Natural killer cell (primary cell): ENCODE measurements at regions not wholly inside any gene's neighbourhood (a gene's known extent, or its start where the extent isn't known, plus 50 kb on each side); places are given as distances from the start of the nearest gene placed in this dataset.

Experiments used
- ATAC-seq, 3 donors: fragments of 150-1000 bp in 2 of 3; fragments of 200-7000 bp in 1 of 3; cut with Tn5 transposase; 1 replicate in 1 of 3; 2 replicates in 2 of 3; pipeline ENCODE4 v1.10.0; 2021; ENCODE audit warnings: mild to moderate bottlenecking in 2 of 3, moderate library complexity in 2 of 3
- DNase-seq, 2 donors: peaks; one replicate each; pipeline versions ENCODE4 v3.0.0 to v3.0.0-alpha.2; 2013 to 2021; ENCODE audit warnings: mixed read lengths in 1 of 2
- H3K27ac ChIP-seq: one replicate; pipeline ENCODE4 v1.5.1; 2013; ENCODE audit warnings: mild to moderate bottlenecking, low read length
- H3K27me3 ChIP-seq: one replicate; pipeline ENCODE4 v1.6.1; 2013; ENCODE audit warnings: low read length; ENCODE audit not compliant: control insufficient read depth, insufficient read depth
- H3K36me3 ChIP-seq: one replicate; pipeline ENCODE4 v1.6.1; 2013; ENCODE audit warnings: low read length; ENCODE audit not compliant: control insufficient read depth, insufficient read depth
- H3K4me1 ChIP-seq: one replicate; pipeline ENCODE4 v1.6.1; 2013; ENCODE audit warnings: low read length; ENCODE audit not compliant: control insufficient read depth, insufficient read depth
- H3K4me3 ChIP-seq: one replicate; pipeline ENCODE4 v1.5.1; 2013; ENCODE audit warnings: low read length
- H3K9me3 ChIP-seq: one replicate; pipeline ENCODE4 v1.6.1; 2013; ENCODE audit warnings: low read length; ENCODE audit not compliant: control insufficient read depth, insufficient read depth
- H3K27ac Mint-ChIP-seq, 2 donors: one replicate each; pipeline ENCODE4 v1.8.0; 2022; ENCODE audit warnings: mild to moderate bottlenecking in 2 of 2, mixed read lengths in 2 of 2, moderate library complexity in 1 of 2
- H3K27me3 Mint-ChIP-seq, 2 donors: one replicate each; pipeline ENCODE4 v1.8.0; 2022; ENCODE audit warnings: low read depth in 2 of 2, mixed read lengths in 2 of 2
- H3K36me3 Mint-ChIP-seq: one replicate; pipeline ENCODE4 v1.8.0; 2022; ENCODE audit warnings: mixed read lengths
- H3K4me1 Mint-ChIP-seq, 2 donors: one replicate each; pipeline ENCODE4 v1.8.0; 2022; ENCODE audit warnings: mixed read lengths in 2 of 2
- H3K4me3 Mint-ChIP-seq: one replicate; pipeline ENCODE4 v1.8.0; 2022; ENCODE audit warnings: mild to moderate bottlenecking, moderate library complexity, mixed read lengths
- H3K9me3 Mint-ChIP-seq, 2 donors: one replicate each; pipeline ENCODE4 v1.8.0; 2022; ENCODE audit warnings: mixed read lengths in 2 of 2
- WGBS: methylation state at CpG from one replicate; pipeline ENCODE4 v1.1.7; 2013; ENCODE audit warnings: missing lambda C conversion rate; ENCODE audit not compliant: insufficient coverage; 5-methylcytosine and 5-hydroxymethylcytosine counted together
- intact Hi-C: fragments of 100-400 bp; cut with micrococcal nuclease; formaldehyde crosslinking; loops from one replicate; pipeline ENCODE4 v1.14.2; 2022
- TF ChIP-seq, protein P1 (sequence below): fragments of 200-600 bp; IDR thresholded peaks from one replicate; pipeline ENCODE4 v1.8.0; 2022; ENCODE audit warnings: antibody characterized with exemption

DNA sequence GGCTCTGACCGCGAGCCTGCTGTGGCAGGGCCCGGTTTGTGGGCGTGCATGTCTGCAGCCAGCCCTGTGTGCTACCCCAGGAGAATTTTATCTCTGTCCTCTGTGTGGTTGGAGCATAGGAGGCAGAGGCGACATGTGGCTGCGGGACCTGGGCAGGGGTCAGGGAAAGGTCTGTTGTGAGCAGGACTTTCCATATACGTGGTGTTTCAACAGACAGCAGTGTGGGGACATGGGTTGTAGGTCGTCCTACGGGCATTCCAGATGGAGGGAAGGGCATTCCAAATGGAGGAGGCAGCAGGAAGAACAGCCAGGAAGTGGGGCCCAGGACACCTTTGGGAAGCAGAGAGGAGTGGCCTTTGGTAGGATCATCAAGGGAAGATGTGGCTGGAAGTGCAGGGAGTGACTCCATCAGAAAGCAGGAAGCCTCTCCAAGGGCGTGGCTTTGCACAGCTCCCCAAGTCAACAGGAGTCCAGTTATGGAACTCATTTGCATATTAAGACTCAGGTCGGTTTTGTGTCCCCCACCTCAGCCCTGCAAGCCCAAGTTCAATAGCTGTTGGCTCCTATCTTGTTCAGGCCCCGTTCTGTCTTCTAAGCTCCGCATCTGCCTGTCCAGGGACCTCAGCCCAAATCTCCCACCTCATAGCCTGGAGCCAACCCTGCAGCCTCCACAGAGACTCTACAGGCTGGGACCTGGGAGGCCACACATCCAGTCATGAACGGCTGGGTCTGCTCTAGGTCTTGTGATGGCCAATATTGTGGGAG, 309.1 kb downstream of the MATN1 start:
- Histone ChIP-seq H3K36me3 (no peaks in the 10 kb centered on the region), H3K27ac (no peak overlapping the region), H3K4me1 (no peaks in the 10 kb centered on the region), H3K9me3 (no peaks in the 10 kb centered on the region), H3K4me3 (no peak overlapping the region), H3K27me3 (no peaks in the 10 kb centered on the region)
- Mint-ChIP-seq H3K9me3 (no peaks in the 10 kb centered on the region), H3K36me3 (no peaks in the 10 kb centered on the region), H3K27ac (no peak overlapping the region), H3K4me3 (no peak overlapping the region), H3K4me1 (no peaks in the 10 kb centered on the region), H3K27me3 (no peaks in the 10 kb centered on the region)
- TF ChIP-seq, protein P1, sequence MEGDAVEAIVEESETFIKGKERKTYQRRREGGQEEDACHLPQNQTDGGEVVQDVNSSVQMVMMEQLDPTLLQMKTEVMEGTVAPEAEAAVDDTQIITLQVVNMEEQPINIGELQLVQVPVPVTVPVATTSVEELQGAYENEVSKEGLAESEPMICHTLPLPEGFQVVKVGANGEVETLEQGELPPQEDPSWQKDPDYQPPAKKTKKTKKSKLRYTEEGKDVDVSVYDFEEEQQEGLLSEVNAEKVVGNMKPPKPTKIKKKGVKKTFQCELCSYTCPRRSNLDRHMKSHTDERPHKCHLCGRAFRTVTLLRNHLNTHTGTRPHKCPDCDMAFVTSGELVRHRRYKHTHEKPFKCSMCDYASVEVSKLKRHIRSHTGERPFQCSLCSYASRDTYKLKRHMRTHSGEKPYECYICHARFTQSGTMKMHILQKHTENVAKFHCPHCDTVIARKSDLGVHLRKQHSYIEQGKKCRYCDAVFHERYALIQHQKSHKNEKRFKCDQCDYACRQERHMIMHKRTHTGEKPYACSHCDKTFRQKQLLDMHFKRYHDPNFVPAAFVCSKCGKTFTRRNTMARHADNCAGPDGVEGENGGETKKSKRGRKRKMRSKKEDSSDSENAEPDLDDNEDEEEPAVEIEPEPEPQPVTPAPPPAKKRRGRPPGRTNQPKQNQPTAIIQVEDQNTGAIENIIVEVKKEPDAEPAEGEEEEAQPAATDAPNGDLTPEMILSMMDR, result no peak
- 74% methylated on average over 14 of the region's 14 CpGs for WGBS
- DNase-seq (no peak), ATAC-seq (no peak)
- intact Hi-C loops, result no loop called here

DNA sequence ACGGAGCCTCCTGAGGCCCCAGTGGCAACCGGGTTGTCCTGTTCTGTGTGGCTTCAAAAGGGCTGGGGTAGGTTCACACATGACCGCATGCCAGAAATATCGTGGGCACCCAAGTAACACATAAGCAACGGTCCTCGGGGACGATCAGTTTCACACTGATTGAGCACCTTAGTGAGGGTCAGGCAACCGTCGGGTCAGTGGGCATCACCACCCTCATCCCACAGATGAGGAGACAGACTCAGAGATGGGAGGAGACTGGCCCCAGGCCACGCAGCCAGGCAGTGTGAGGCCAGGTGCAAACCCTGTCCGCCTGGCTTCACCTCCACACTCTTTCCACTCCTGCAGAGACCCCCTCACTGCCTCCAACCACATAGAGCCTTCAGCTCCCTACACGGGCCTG, 309.8 kb downstream of the MATN1 start:
- Mint-ChIP-seq H3K27ac (no peak overlapping the region), H3K27me3 (peaks cover 0 to 2% of the 10 kb centered on the region in 2 donors), H3K4me3 (no peak overlapping the region), H3K36me3 (no peaks in the 10 kb centered on the region), H3K9me3 (no peaks in the 10 kb centered on the region), H3K4me1 (no peaks in the 10 kb centered on the region)
- Histone ChIP-seq H3K27ac (no peak overlapping the region), H3K9me3 (no peaks in the 10 kb centered on the region), H3K36me3 (no peaks in the 10 kb centered on the region), H3K4me1 (no peaks in the 10 kb centered on the region), H3K27me3 (no peaks in the 10 kb centered on the region), H3K4me3 (no peak overlapping the region)
- intact Hi-C loops, result no loop called here
- WGBS, result 83% methylated on average over 12 of the region's 12 CpGs
- ATAC-seq (no peak), DNase-seq (peak in 1 of 2 donors; percentile 1)
- TF ChIP-seq, protein P1, result no peak

DNA sequence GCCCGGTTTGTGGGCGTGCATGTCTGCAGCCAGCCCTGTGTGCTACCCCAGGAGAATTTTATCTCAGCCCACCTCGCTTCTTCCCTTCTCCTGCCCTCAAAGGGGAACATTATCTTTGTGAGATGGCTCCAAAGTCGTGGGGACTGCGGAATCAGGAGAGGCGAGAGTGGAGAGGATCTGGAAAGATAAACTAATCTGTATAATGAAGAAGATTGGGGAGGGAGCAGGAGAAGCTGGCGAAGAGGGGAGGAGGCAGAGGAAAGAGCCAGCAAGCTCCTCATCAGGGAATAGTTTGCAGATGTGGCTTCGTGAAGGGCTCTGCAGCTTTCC, 310.3 kb downstream of the MATN1 start:
- DNase-seq (no peak), ATAC-seq (no peak)
- Histone ChIP-seq H3K4me3 (no peak overlapping the region), H3K4me1 (no peaks in the 10 kb centered on the region), H3K9me3 (no peaks in the 10 kb centered on the region), H3K27me3 (no peaks in the 10 kb centered on the region), H3K27ac (no peak overlapping the region), H3K36me3 (no peaks in the 10 kb centered on the region)
- Mint-ChIP-seq H3K27me3 (peaks cover 0 to 2% of the 10 kb centered on the region in 2 donors), H3K4me3 (no peak overlapping the region), H3K9me3 (no peaks in the 10 kb centered on the region), H3K36me3 (no peaks in the 10 kb centered on the region), H3K27ac (no peak overlapping the region), H3K4me1 (no peaks in the 10 kb centered on the region)
- TF ChIP-seq, protein P1, result no peak
- 71% methylated on average over 7 of the region's 8 CpGs for WGBS
- intact Hi-C loops, result no loop called here
